RWPE1 (cell line): ENCODE measurements at regions not wholly inside any gene's neighbourhood (a gene's known extent, or its start where the extent isn't known, plus 50 kb on each side); places are given as distances from the start of the nearest gene placed in this dataset.
"Not testable (repeated sequence)": the region's sequence is repeated elsewhere in the genome, so short reads cannot be mapped to it uniquely, and the experiment has no call there.

Experiments
- CTCF ChIA-PET: fragments of 350-600 bp; sonication (Branson Sonifier 250); formaldehyde crosslinking; extraction: SDS; loops from one replicate; lab custom pipeline; 2021; lab: Yijun Ruan, JAX
- POLR2A ChIA-PET: fragments of 400-600 bp; formaldehyde crosslinking; extraction: SDS; loops from one replicate; lab custom pipeline; 2020; ENCODE audit warnings: antibody characterized with exemption; ENCODE audit not compliant: low non-redundant PET; lab: Yijun Ruan, JAX
- DNase-seq: peaks from one replicate; pipeline ENCODE4 v3.0.0; 2012; ENCODE audit warnings: low spot score
- H3K27ac ChIP-seq: fragments of 450-650 bp; 2 replicates; pipeline ENCODE4 v1.5.1; 2017
- TF ChIP-seq, protein P1 (sequence below): fragments of 450-650 bp; conservative IDR thresholded peaks from 2 replicates; pipeline ENCODE4 v1.5.1; 2017; ENCODE audit warnings: low read depth, mild to moderate bottlenecking

DNA sequence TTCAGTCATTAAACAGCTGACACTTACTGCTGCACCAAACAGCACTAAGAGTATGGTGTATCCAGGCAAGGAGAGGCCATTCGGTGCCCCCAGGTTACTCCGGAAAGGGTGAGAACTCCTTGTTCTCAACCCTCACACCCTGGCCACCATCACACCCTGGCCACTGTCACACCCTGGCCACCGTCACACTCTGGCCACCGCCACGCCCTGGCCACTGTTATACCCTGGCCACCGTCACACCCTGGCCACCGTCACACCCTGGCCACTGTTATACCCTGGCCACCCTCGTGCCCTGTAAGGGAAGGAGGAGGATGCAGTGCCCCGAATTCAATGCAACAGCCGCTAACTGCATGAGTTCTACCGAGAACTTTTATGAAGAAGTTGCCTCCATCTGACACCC, 644.4 kb downstream of the TBC1D22A start:
- no peak for DNase-seq
- TF ChIP-seq, protein P1, sequence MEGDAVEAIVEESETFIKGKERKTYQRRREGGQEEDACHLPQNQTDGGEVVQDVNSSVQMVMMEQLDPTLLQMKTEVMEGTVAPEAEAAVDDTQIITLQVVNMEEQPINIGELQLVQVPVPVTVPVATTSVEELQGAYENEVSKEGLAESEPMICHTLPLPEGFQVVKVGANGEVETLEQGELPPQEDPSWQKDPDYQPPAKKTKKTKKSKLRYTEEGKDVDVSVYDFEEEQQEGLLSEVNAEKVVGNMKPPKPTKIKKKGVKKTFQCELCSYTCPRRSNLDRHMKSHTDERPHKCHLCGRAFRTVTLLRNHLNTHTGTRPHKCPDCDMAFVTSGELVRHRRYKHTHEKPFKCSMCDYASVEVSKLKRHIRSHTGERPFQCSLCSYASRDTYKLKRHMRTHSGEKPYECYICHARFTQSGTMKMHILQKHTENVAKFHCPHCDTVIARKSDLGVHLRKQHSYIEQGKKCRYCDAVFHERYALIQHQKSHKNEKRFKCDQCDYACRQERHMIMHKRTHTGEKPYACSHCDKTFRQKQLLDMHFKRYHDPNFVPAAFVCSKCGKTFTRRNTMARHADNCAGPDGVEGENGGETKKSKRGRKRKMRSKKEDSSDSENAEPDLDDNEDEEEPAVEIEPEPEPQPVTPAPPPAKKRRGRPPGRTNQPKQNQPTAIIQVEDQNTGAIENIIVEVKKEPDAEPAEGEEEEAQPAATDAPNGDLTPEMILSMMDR: no peak
- POLR2A ChIA-PET: no interaction called here
- no peak overlapping the region for H3K27ac ChIP-seq
- CTCF ChIA-PET: no interaction called here

DNA sequence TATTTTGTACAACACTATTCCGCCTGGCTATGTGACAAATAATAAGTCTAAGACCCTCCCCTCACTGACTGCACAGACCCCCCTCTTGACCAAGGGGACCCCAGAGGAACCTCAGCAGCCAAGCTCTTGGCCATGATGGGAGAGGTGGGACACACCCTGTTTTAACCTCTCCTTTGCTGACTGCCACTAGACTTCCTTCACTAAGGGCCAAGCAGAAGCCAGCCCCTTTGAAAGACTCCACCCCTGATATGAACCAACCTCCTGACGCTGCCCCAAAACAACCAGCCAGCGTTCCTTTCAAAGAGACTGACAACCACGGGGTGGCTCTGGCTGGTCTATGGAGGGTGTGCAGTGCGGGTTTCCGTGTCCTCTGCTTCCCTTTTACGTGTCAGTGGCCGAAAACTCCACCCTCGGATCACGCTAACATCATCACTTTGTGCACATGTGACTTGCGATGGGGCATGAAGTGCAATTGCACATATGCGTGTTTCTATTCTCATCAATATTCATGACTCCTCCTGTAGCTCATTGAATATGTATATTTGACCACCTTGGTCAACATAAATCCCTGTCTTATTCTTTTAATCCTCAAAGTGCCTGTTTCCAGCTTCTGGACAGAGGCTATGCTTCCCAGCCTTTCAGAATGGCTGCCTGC, 643.9 kb downstream of the TBC1D22A start:
- no peak for DNase-seq
- POLR2A ChIA-PET: no interaction called here
- CTCF ChIA-PET: interaction anchor here (0.6 kb wide), 1 partner anchor 215 kb away, joined by 3 read pairs; no protein-coding TSS in a partner anchor
- H3K27ac ChIP-seq: no peak overlapping the region
- TF ChIP-seq, protein P1: no peak

DNA sequence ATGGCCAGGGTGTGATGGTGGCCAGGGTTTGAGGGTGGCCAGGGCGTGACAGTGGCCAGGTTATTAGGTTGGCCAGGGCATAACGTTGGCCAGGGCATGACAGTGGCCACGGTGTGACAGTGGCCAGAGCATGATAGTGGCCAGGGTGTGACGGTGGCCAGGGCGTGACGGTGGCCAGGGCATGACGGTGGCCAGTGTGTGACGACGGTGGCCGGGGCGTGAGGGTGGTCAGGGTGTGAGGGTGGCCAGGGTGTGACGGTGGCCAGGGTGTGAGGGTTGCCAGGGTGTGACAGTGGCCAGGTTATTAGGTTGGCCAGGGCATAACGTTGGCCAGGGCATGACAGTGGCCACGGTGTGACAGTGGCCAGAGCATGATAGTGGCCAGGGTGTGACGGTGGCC, 642.8 kb downstream of the TBC1D22A start:
- CTCF ChIA-PET, H3K27ac ChIP-seq, DNase-seq, POLR2A ChIA-PET: not testable (repeated sequence)

DNA sequence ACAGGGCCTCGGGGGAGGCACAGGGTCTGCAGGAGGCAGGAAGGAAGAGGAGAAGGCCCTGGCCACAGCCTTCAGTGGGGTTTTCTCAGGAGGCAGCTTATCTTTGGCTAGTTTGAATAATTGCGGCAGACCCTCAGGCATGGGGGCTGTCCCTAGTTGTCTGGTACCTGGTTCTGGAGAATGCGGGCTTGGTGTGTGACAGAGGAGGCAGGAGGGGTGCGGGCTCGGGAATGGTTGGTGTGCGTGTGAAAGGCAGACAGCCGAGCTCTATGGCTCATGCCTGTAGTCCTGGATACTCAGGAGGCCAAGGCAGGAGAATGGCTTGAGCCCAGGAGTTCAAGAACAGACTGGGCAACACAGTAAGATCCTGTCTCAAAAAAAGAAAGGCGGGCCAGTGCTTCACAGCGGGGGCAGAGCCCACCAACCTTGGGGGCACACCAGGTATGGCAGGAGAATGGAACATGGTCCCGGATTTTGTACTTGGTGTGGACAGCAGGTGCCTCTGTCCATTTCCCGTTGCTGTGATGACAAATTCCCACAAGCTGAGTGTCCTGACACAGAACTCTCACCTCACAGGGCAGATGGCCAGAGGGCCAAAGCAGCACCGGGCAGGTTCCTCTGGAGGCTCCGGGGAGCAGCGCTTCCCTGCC, 640.6 kb downstream of the TBC1D22A start:
- no peak overlapping the region for H3K27ac ChIP-seq
- ChIA-PET CTCF (interaction anchor here (0.6 kb wide), 2 partner anchors 11 to 20 kb away, joined by 5 read pairs; no protein-coding TSS in a partner anchor), POLR2A (no interaction called here)
- no peak for DNase-seq
- TF ChIP-seq, protein P1: no peak

DNA sequence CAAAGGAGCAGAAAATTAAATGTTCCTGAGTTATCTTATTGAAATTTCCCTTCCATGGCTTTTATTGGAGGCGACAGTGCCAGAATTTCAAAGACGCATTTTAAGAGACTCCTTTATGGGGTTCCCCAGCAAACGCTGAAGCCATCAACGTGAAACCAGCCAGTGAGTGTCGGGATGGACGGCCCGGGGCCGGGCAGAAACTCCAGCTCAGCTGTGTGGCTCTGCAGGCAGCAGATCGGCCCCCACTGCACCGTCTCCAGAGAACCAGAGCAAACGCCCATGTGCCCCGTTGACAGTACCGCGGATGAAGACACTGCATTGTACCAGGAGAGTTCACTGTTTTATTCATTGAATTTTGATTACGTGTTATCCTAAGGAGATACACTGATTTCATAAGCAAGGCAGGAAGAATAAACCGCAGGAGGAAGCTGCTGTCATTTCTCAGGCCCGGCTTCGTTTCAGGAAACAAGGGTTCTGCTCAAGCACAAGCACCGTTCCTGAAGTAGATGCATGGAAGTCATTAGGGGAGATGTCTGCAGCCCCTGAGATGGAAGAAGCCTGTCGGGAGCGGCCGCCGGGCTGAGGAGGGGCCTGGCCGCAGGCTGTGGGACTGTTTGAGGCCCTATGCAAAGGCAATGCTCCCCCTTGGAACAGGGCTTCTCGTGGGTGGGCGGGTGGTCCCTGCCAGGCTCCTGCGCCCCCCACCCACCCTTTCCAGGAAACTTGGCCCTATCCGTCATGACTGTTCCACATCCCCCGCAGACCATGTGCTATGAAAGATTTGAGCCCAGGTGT, 639.7 kb downstream of the TBC1D22A start:
- H3K27ac ChIP-seq: no peak overlapping the region
- TF ChIP-seq, protein P1: no peak
- CTCF ChIA-PET: interaction anchor here (0.6 kb wide), 2 partner anchors 12 to 21 kb away, joined by 5 read pairs; no protein-coding TSS in a partner anchor
- DNase-seq: no peak
- POLR2A ChIA-PET: no interaction called here

DNA sequence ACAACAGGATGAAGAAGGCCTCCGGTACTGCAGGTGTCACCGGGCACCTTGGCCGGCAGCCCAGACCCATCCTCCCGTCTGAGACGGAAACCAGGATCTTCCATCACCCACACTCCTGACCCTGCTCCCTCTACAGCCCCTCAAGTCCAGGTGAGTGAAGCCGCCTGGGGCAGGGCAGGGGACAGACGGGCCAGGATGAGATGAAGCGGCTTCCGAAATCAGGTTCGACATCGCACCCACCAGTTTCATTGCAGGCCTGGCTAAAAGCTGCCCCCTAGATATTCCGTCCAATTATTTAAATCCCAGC, 639.1 kb downstream of the TBC1D22A start:
- no peak for DNase-seq
- POLR2A ChIA-PET: no interaction called here
- CTCF ChIA-PET: no interaction called here
- H3K27ac ChIP-seq: no peak overlapping the region
- TF ChIP-seq, protein P1: no peak
